Sigmoid colon (tissue), 6 donors: ENCODE measurements at regions not wholly inside any gene's neighbourhood (a gene's known extent, or its start where the extent isn't known, plus 50 kb on each side); places are given as distances from the start of the nearest gene placed in this dataset.
"Not testable (repeated sequence)": the region's sequence is repeated elsewhere in the genome, so short reads cannot be mapped to it uniquely, and the experiment has no call there.

Experiments
- DNase-seq: peaks from one replicate; pipeline ENCODE4 v3.0.0-alpha.2; 2019
- H3K27ac ChIP-seq, 4 donors: fragments of 200-600 bp; sonication (generic); one replicate each; pipeline ENCODE4 v1.5.1; 2016 to 2019; ENCODE audit warnings: mild to moderate bottlenecking in 1 of 4
- H3K27me3 ChIP-seq, 3 donors: fragments of 200-600 bp; sonication (generic); one replicate each; pipeline ENCODE4 v1.5.1; 2019; ENCODE audit warnings: mild to moderate bottlenecking in 1 of 3
- H3K36me3 ChIP-seq, 4 donors: fragments of 200-600 bp; sonication (generic); one replicate each; pipeline ENCODE4 v1.5.1; 2016 to 2019
- H3K4me1 ChIP-seq, 4 donors: fragments of 200-600 bp; sonication (generic); one replicate each; pipeline ENCODE4 v1.5.1; 2017 to 2019
- H3K4me3 ChIP-seq, 4 donors: fragments of 200-600 bp; sonication (generic); one replicate each; pipeline ENCODE4 v1.5.1; 2017 to 2019; ENCODE audit warnings: mild to moderate bottlenecking in 2 of 4, moderate library complexity in 1 of 4
- H3K9me3 ChIP-seq, 4 donors: fragments of 200-600 bp in 3 of 4; sonication (generic) in 3 of 4; one replicate each; pipeline versions ENCODE4 v1.5.1 to v1.6.1; 2013 to 2019
- EP300 ChIP-seq, 4 donors: sonication (generic); formaldehyde crosslinking; IDR thresholded peaks; one replicate each; pipeline ENCODE4 v1.6.1; 2017; ENCODE audit warnings: antibody characterized with exemption in 4 of 4
- POLR2A ChIP-seq, 2 donors: fragments of 450-650 bp; IDR thresholded peaks; one replicate each; pipeline ENCODE4 v1.6.1; 2016; ENCODE audit warnings: antibody characterized with exemption in 2 of 2, mild to moderate bottlenecking in 2 of 2, moderate library complexity in 2 of 2
- POLR2AphosphoS5 ChIP-seq, 4 donors: sonication (generic); formaldehyde crosslinking; IDR thresholded peaks; one replicate each; pipeline ENCODE4 v1.6.1; 2017; ENCODE audit warnings: antibody characterized with exemption in 4 of 4
- WGBS, 2 donors: extraction: QIAGEN DNeasy Blood & Tissue Kit; methylation state at CpG; one replicate each; pipeline ENCODE4 v1.1.7; 2013; 5-methylcytosine and 5-hydroxymethylcytosine counted together
- intact Hi-C: fragments of 100-400 bp; cut with DNase I; formaldehyde crosslinking; loops from one replicate; pipeline ENCODE4 v1.15.1; 2023
- TF ChIP-seq, protein P1 (sequence below), 4 experiments: fragments of 450-650 bp in 3 of 4; fragments of 200-600 bp in 1 of 4; IDR thresholded peaks; one replicate each; pipeline ENCODE4 v1.5.1; 2016 to 2019; ENCODE audit warnings: antibody characterized with exemption in 4 of 4, mild to moderate bottlenecking in 3 of 4, moderate library complexity in 2 of 4
- donor health status: healthy with polysubstance abuse.
- donor health status: healthy.

DNA sequence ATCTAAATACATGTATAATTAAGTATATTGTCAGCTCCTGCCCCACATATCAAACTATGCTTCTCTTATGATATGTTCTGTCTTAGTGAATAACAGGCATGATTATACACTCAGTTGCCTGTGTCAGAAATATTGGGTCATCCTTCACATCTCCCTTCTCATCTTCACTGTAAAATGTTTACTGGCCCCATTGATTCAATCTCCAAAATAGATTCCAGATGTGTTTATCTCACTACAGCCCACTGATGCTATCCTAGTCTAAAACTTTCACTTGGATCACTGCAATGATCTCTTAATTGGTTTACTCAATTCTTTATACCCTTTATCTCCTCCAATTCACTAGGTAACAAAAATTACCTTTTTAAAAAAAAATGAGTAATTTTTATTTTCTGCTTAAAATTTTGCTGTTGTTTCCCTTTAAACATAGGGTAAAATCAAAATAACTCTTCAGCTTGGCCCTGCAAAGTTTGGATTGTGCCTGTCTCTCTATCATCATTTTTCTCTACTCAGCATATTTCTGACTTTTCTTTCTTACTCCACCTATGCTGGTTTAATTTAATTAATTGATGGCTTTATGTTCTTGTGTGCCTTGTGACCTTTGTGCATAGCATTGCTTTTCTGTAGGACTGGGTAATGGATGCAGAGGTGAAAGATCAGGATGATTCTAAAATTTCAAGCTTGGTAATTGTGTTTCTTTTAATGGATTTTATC lies 233.9 kb upstream of the FOXP2 start:
- intact Hi-C loops = no loop called here

DNA sequence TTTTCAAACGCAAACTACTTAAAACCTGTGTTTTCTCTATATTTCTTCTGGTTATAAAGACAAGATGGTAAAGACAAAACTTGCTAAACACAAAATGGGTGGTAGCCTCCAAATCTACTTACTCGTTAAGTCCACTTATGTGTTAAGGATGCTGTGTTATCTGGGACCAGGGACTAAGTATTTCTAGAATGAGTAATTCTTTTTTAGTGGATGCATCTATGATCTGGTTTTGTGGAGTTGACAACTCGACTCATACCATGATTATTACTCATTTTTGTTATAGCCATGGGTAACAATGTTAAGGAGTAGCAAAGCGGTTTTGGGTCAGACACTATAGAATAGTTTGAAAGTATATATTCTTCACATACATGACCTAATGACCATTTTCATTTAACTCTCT lies 239.5 kb upstream of the FOXP2 start:
- Histone ChIP-seq H3K27ac (no peak overlapping the region), H3K4me3 (no peak overlapping the region), H3K9me3 (no peaks in the 10 kb centered on the region), H3K27me3 (no peaks in the 10 kb centered on the region), H3K36me3 (no peaks in the 10 kb centered on the region), H3K4me1 (peaks cover 0 to 6% (median 0%) of the 10 kb centered on the region in 4 donors)
- DNase-seq = no peak
- intact Hi-C loops = no loop called here
- 87 to 90% methylated on average over 4 of the region's 4 CpGs for WGBS, 2 donors
- TF ChIP-seq, protein P1, sequence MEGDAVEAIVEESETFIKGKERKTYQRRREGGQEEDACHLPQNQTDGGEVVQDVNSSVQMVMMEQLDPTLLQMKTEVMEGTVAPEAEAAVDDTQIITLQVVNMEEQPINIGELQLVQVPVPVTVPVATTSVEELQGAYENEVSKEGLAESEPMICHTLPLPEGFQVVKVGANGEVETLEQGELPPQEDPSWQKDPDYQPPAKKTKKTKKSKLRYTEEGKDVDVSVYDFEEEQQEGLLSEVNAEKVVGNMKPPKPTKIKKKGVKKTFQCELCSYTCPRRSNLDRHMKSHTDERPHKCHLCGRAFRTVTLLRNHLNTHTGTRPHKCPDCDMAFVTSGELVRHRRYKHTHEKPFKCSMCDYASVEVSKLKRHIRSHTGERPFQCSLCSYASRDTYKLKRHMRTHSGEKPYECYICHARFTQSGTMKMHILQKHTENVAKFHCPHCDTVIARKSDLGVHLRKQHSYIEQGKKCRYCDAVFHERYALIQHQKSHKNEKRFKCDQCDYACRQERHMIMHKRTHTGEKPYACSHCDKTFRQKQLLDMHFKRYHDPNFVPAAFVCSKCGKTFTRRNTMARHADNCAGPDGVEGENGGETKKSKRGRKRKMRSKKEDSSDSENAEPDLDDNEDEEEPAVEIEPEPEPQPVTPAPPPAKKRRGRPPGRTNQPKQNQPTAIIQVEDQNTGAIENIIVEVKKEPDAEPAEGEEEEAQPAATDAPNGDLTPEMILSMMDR (IDR thresholded peaks at IDR 0.05) = no peak
- TF ChIP-seq POLR2A (IDR thresholded peaks at IDR 0.05) (no peak), POLR2AphosphoS5 (IDR thresholded peaks at IDR 0.05) (no peak), EP300 (IDR thresholded peaks at IDR 0.05) (no peak)

More for the DNA sequence above, 233.9 kb upstream of the FOXP2 start:
- Histone ChIP-seq H3K27me3 (no peaks in the 10 kb centered on the region), H3K9me3 (no peaks in the 10 kb centered on the region), H3K36me3 (no peaks in the 10 kb centered on the region), H3K27ac (no peak overlapping the region), H3K4me3 (no peak overlapping the region), H3K4me1 (peaks cover 0 to 13% (median 7%) of the 10 kb centered on the region in 4 donors)
- DNase-seq = no peak
- TF ChIP-seq, protein P1 (IDR thresholded peaks at IDR 0.05) = no peak
- no peak for TF ChIP-seq POLR2AphosphoS5 (IDR thresholded peaks at IDR 0.05)
- TF ChIP-seq POLR2A (IDR thresholded peaks at IDR 0.05) = no peak
- TF ChIP-seq EP300 (IDR thresholded peaks at IDR 0.05) = no peak

DNA sequence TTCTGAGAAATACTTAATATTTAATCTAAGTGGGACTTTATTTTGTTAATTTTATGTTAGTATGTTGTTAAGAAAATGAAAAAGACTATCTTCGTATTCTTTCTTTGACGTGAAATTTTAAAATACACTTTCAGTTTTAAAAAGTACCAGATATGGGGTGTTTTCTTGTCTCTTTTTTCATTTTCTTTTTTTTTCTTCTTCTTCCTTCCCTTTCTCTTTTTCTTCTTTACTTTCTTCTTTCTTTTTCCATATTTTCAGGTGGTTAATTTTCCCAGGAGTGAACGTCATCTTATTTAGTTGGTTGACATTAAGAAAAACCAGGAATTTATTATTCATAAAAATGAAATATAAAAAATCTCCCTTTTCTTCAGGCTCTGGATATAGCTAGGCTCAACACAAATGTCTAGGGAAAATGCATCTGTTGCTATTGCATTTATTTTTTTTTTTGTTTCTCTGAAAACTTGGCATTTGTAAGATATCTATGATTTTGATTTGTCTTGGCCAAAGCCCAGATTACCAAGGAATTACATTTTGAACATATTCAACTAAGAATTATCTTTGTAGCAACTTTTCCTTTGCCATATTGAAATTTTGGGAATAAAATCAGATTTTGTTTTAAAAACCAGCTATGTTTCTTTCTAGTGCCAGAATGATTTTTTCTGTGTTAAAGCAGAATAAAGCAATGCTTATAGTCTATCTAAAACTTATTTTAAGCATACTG lies 241.3 kb upstream of the FOXP2 start:
- WGBS, 2 donors = 93 to 95% methylated on average over 3 of the region's 3 CpGs

DNA sequence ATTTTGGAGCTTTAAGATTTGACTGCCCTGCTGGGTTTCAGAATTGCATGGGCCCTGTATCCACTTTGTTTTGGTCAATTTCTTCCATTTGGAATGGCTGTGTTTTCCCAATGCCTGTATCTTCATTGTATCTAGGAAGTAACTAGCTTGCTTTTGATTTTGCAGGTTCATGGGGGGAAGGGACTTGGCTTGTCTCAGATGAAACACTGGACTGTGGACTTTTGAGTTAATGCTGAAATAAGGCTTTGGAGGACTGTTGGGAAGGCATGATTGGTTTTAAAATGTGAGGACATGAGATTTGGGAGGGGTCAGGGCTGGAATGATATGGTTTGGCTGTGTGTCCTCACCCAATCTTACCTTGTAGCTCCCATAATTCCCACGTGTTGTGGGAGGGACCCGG lies 245.2 kb upstream of the FOXP2 start:
- H3K27me3 ChIP-seq, H3K4me3 ChIP-seq, H3K9me3 ChIP-seq, H3K36me3 ChIP-seq, H3K27ac ChIP-seq, intact Hi-C loops, DNase-seq, H3K4me1 ChIP-seq: not testable (repeated sequence)
- 94 to 96% methylated on average over 2 of the region's 2 CpGs for WGBS, 2 donors

More for the DNA sequence above, 241.3 kb upstream of the FOXP2 start:
- intact Hi-C loops = no loop called here
- H3K4me1 ChIP-seq = peaks cover 0 to 6% (median 0%) of the 10 kb centered on the region in 4 donors
- H3K36me3 ChIP-seq = no peaks in the 10 kb centered on the region
- H3K4me3 ChIP-seq = no peak overlapping the region
- H3K27me3 ChIP-seq = no peaks in the 10 kb centered on the region
- H3K27ac ChIP-seq = no peak overlapping the region
- no peak for DNase-seq
- TF ChIP-seq POLR2AphosphoS5 (IDR thresholded peaks at IDR 0.05) (no peak), POLR2A (IDR thresholded peaks at IDR 0.05) (no peak)
- TF ChIP-seq, protein P1 (IDR thresholded peaks at IDR 0.05) = no peak
- H3K9me3 ChIP-seq = no peaks in the 10 kb centered on the region

DNA sequence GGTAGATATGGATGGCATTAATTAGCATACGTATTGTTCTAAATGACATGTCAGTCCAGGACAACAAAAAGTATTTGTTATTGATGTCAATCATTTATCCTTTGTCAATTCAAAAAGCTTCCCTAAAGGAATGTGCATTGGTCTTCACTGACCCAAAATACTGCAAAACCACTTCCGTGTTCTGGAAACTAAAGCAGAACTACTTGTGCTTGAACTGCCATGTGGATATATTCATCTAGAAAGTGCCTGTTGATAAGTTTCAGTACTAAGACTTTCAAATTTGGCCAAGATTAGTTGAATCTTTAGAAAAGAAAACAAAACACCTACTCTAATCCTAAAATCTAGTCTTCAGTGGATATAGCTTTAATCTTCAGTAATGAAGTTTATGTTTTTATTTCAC lies 242.1 kb upstream of the PPP1R3A start:
- 92% methylated on average over 2 of the region's 2 CpGs for WGBS, 2 donors

More for the DNA sequence above, 242.1 kb upstream of the PPP1R3A start:
- no peaks in the 10 kb centered on the region for H3K36me3 ChIP-seq
- DNase-seq = no peak
- H3K4me3 ChIP-seq = no peak overlapping the region
- intact Hi-C loops = no loop called here
- no peak overlapping the region for H3K27ac ChIP-seq
- no peaks in the 10 kb centered on the region for H3K27me3 ChIP-seq
- H3K4me1 ChIP-seq = peaks cover 0 to 5% (median 3%) of the 10 kb centered on the region in 4 donors
- no peaks in the 10 kb centered on the region for H3K9me3 ChIP-seq
- no peak for TF ChIP-seq POLR2A (IDR thresholded peaks at IDR 0.05)
- TF ChIP-seq POLR2AphosphoS5 (IDR thresholded peaks at IDR 0.05) = no peak
- no peak for TF ChIP-seq EP300 (IDR thresholded peaks at IDR 0.05)
